GM08714 (cell line): ENCODE measurements at regions not wholly inside any gene's neighbourhood (a gene's known extent, or its start where the extent isn't known, plus 50 kb on each side); places are given as distances from the start of the nearest gene placed in this dataset.

Source experiments
- H3K4me3 ChIP-seq: fragments of 200-500 bp; sonication (Bioruptor generic); 2 replicates; pipeline ENCODE4 v1.5.1; 2014; ENCODE audit warnings: mild to moderate bottlenecking, low read length, inconsistent platforms
- ZNF274 ChIP-seq: IDR thresholded peaks from 2 replicates; pipeline ENCODE4 v1.6.1; 2012; ENCODE audit warnings: mild to moderate bottlenecking, low read depth, low read length

DNA sequence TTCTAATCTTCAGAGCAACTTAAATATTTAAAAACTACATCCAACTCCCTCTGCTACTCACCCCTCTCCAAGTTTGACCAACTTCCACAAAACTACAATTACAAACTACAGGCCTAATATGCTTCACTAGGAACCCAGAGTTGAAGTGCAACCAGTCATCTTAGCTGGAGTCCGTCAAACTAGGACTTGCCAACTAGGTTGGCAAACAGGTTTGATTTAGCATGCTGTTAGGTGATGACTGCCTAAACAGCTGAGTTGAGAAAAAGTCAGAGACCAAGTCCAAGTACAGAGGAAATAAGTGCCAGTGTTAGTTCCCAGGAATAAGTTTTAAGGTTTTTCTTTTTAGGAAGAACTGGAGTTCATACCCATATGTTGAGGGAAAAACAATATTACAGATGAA lies 1109.0 kb downstream of the TUSC7 start:
- TF ChIP-seq ZNF274 = no peak

DNA sequence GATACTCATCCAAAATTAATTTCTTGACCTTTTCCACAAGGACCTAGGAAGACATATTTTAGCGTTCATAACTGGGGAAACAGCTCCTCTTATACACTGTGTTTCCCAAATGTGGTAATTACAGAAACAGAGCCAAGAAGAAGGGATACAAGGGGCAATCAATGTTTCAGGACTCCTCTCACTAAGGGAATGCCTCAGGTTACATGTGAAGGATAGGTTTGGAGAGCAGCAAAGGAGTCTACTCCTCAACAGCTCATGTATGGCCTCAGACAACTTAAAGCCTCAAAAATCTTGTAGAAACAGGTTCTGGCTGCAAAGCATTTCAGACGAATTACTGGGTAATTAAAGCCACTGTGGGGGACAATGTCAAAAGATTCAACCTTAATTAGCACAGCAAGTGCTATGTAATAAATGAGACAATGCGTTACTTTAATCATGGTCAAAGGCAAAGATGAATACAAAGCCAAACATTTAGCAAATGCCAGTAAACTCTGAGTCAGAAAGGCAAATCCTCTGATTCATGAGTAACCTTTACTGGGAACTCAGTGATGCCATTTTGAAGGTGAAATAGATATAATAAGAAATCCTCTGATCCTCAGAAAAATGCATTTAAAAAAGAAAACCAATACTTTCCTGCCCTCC lies 1111.2 kb downstream of the TUSC7 start:
- TF ChIP-seq ZNF274 = no peak
- H3K4me3 ChIP-seq = no peak overlapping the region

More for the DNA sequence above, 1109.0 kb downstream of the TUSC7 start:
- H3K4me3 ChIP-seq = no peak overlapping the region

DNA sequence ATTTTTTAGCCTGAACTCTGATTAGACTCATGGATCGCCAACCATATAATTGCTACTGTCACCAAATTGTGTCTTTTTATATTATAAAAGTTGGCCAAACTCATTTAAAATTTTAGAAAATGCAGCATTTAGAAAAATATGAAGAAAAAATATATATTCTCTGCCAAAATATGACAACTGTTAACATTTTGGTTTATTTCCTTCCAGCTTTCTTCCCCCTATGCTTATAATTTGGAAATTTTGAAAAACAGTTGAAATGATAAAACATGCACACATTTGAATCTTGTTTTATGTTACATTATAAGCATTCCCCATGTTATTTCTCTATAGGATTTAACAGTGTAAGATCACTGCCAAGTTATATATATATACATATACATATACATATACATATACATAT lies 1112.8 kb downstream of the TUSC7 start:
- no peak overlapping the region for H3K4me3 ChIP-seq
- TF ChIP-seq ZNF274 = no peak

DNA sequence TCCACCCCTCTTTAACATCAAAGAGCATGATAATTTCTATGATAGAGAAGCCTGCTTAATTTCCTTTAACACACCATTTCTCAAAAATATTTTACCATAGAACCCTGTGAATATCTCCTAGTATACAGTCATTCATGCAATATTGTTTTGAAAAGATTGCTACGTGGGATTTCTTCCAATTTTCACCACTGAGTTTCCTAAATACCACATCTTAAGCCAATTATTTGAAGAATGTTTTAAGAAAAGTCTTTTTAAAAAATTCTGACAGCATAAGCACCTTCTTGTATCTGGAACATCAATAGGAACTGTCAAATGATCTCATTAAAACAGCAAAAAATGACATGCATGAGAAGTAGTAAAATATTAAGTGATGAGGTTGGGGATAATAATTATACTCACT lies 1126.7 kb downstream of the TUSC7 start:
- no peak overlapping the region for H3K4me3 ChIP-seq
- TF ChIP-seq ZNF274 = no peak

GRCh38 chr3:117837391-117837790 lies 1127.8 kb downstream of the TUSC7 start:
- H3K4me3 ChIP-seq = no peak overlapping the region
- no peak for TF ChIP-seq ZNF274

DNA sequence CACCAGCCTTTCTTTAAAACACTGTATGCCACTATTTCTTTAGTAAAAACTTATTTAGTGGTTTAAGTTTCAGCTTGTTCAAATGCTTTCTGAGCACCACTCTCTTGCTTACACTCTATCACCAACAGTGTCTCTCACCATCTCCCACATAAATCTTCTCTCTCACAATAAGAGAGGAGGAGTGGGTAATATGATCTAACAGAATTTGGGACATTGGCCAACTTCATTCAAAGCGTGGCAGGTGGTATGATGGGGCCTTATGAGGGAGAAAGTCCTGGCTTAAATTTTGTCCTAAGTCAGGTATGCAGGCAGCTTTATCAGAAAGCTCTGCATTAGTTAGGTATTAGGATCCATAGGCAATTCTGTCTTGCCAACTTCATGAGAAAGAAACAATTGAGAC lies 1132.5 kb downstream of the TUSC7 start:
- no peak for TF ChIP-seq ZNF274
- no peak overlapping the region for H3K4me3 ChIP-seq

GRCh38 chr3:117843356-117843755 lies 1133.8 kb downstream of the TUSC7 start:
- no peak overlapping the region for H3K4me3 ChIP-seq
- no peak for TF ChIP-seq ZNF274

DNA sequence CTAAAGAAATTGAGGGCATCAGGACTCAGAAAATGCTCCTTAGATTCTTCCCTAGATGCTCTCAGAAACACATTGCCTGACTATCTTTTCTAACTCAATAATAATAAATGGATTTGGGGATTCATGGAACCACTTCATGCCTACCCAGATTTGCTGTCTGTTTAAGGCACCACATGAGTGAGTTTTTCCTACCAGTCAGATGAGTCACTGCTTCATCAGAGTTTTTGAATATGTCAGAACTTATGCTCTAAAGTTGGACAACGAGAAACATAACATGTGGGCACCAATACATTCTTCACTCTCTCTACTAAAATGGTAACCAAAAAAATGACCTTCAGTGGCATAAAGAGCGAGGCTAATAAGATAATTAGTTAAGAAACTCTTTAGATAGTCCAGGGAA lies 1135.1 kb downstream of the TUSC7 start:
- TF ChIP-seq ZNF274 = no peak
- no peak overlapping the region for H3K4me3 ChIP-seq

DNA sequence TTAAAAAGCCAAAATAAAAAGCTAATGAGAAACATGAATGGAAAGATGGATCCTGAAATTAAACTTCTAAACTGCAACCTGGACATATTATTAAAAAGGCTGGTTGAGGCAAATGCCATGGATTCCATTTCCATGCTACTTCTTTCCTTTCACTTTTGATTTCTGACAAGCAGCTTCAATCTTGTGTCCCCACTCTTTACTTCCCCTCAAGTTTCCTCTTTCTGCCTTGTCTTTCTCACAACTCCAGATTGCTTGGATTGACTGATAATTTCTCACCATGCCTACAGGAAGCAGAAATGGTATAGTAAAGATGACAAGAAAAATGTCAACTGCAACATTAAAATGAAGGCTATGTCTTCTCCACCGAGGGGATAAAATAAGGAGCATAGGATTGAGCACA lies 1136.7 kb downstream of the TUSC7 start:
- no peak overlapping the region for H3K4me3 ChIP-seq
- no peak for TF ChIP-seq ZNF274

- no peak overlapping the region for H3K4me3 ChIP-seq
- no peak for TF ChIP-seq ZNF274
Measured at GRCh38 chr3:117848606-117849005, 1139.0 kb downstream of the TUSC7 start.

- no peak overlapping the region for H3K4me3 ChIP-seq
- no peak for TF ChIP-seq ZNF274
Measured at GRCh38 chr3:117853923-117854668, 1144.5 kb downstream of the TUSC7 start.

- TF ChIP-seq ZNF274 = no peak
Measured at GRCh38 chr3:117856354-117856753, 1146.8 kb downstream of the TUSC7 start.

DNA sequence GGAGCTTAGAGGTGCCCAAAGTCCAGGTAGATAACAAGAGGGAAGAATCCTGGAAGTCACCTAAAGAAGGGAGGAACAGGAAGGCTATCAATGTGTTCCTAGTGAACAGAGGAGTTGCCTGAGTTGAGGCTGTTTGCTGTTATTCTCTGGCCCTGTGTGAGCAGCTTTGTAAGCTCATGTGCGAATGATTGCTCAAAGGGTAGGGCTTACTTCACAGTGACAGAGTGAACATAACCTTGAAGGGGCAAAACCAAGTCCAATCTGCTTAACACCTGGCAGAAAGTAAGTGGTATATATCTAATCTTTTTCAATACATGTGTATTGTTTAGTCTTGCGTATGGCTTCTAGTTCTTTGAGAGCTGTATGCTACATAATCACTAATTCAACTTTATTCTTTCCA lies 1153.6 kb downstream of the TUSC7 start:
- no peak overlapping the region for H3K4me3 ChIP-seq
- TF ChIP-seq ZNF274 = no peak

More at GRCh38 chr3:117856354-117856753, 1146.8 kb downstream of the TUSC7 start:
- no peak overlapping the region for H3K4me3 ChIP-seq

DNA sequence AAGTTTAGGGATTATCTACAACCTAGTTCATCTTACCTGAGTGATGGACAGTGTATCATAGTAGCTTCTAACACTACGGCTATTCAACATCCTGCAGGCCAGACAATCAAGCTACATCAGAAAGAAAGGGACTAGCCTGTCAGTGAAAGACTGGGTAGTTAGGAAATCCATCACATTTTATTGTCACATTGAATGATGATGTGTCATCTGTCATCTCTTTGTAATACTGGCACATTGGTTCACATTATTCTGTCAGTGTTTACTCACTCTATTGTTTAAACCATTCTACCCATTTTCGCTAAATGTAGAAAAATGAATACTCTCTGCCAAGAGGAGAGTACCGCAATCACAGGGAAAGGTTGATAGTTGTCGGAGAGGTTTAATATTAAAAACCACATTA lies 1155.8 kb downstream of the TUSC7 start:
- TF ChIP-seq ZNF274 = no peak
- no peak overlapping the region for H3K4me3 ChIP-seq

DNA sequence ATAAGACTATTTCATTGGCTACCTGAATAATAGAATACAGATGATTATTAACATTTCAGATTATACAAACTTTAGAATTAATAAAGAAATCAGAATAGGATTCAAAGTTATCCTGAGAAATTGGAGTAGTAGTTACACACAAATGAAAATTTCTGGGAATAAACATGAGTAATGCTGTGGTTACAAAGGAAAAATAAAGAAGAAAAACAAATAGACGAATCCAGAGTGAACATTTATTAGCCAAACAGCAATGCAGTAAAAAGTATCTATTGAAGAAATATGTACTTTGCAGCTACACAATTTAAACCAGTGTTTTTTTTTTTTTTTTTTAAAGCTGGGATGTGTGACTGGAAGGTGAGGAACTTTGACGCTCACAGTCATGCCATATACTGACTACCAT lies 1159.2 kb downstream of the TUSC7 start:
- TF ChIP-seq ZNF274 = no peak
- H3K4me3 ChIP-seq = no peak overlapping the region
